Spinal cord (tissue), 9 donors: ENCODE measurements at regions not wholly inside any gene's neighbourhood (a gene's known extent, or its start where the extent isn't known, plus 50 kb on each side); places are given as distances from the start of the nearest gene placed in this dataset.

Source experiments
- DNase-seq, 6 donors: peaks; one replicate each; pipeline versions ENCODE4 v3.0.0 to v3.0.0-alpha.2; 2013 to 2015; ENCODE audit warnings: low spot score in 6 of 6, low read depth in 4 of 6
- H3K27ac ChIP-seq: one replicate; pipeline ENCODE4 v1.5.1; 2013; ENCODE audit warnings: low read depth, low read length, control low read depth
- H3K27me3 ChIP-seq: one replicate; pipeline ENCODE4 v1.6.1; 2013; ENCODE audit warnings: low read length; ENCODE audit not compliant: control insufficient read depth, insufficient read depth
- H3K36me3 ChIP-seq: one replicate; pipeline ENCODE4 v1.6.1; 2013; ENCODE audit warnings: low read length; ENCODE audit not compliant: control insufficient read depth, insufficient read depth
- H3K4me1 ChIP-seq: one replicate; pipeline ENCODE4 v1.6.1; 2013; ENCODE audit warnings: low read length; ENCODE audit not compliant: control insufficient read depth, insufficient read depth
- H3K4me3 ChIP-seq: one replicate; pipeline ENCODE4 v1.5.1; 2013; ENCODE audit warnings: low read depth, low read length, control low read depth
- H3K9me3 ChIP-seq: one replicate; pipeline ENCODE4 v1.6.1; 2013; ENCODE audit warnings: low read length; ENCODE audit not compliant: control insufficient read depth, insufficient read depth
- WGBS: methylation state at CpG from one replicate; pipeline ENCODE4 v1.1.5; 2013; ENCODE audit warnings: missing lambda C conversion rate; ENCODE audit not compliant: insufficient coverage; 5-methylcytosine and 5-hydroxymethylcytosine counted together
- donor health status: healthy.

DNA sequence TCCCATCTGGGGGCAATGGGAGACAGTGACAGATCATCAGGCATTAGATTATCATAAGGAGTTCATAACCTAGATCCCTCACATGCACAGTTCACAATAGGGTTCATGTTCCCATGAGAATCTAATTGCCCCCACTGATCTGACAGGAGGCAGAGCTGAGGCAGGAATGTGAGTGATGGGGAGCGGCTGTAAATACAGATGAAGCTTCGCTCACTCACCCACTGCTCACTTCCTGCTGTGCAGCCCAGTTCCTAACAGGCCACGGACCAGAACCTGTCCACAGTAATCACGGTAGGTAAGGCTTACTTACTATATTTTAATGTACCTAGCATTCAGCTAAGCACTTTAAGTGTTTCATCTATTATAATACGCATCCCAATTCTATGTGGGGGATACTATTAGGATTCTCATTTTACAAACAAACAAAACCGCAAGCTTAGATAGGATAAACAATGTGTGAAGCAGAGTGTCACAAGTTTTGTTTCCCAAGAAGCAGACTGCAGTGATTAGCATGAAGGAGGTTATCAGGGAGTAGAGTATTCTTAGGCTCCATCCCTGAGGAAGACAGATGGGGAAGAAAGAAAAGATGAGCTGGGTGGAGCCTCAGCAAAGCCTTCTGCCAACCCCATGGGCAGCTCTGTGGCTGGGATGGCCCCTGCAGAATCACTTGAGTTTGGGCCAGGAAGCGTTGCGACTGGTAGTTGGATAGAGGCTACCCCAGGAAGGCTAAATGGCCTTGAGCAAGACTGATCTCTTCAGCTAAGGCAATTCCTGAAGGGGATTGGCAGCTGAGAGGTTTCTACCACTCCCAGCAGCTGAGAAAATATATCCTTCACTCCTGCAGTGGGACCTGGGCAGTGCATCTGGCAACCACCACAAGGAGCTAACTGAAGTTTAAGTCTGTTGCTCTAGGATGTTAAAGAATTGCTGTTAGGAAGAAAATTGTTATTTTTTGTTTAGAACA lies 133.1 kb downstream of the MREG start:
- H3K9me3 ChIP-seq, result peaks cover 3% of the 10 kb centered on the region
- DNase-seq, result peak in 1 of 6 donors; percentile 47
- H3K27ac ChIP-seq, result peak overlapping the region; percentile 53
- H3K4me1 ChIP-seq, result no peaks in the 10 kb centered on the region
- no CpG with 5 or more reads among the region's 8 CpGs for WGBS
- no peaks in the 10 kb centered on the region for H3K36me3 ChIP-seq
- H3K27me3 ChIP-seq, result no peaks in the 10 kb centered on the region
- H3K4me3 ChIP-seq, result no peak overlapping the region

DNA sequence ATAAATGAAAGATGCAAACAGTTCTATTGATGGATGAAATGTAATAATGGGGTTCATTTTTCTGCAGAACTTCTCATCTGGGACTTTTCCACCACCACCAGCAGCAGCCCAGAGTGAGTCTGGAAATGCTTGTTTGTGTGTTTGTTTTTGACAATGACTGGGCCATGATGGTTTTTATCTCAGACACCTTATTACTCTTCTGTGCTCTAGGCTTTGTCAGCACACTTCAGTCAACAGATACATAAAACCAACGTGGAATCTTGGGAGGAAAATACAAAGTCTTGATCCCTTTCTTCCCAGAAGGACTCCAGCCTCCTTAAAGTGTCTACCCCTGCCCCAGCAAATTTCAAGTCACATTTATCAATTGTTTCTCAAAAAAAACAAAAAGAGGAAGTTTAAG lies 134.0 kb downstream of the MREG start:
- H3K4me1 ChIP-seq, result no peaks in the 10 kb centered on the region
- no peak for DNase-seq
- H3K27me3 ChIP-seq, result no peaks in the 10 kb centered on the region
- peaks cover 3% of the 10 kb centered on the region for H3K9me3 ChIP-seq
- no peak overlapping the region for H3K27ac ChIP-seq
- H3K36me3 ChIP-seq, result no peaks in the 10 kb centered on the region
- 86% methylated on average over 1 of the region's 1 CpG for WGBS
- H3K4me3 ChIP-seq, result no peak overlapping the region

DNA sequence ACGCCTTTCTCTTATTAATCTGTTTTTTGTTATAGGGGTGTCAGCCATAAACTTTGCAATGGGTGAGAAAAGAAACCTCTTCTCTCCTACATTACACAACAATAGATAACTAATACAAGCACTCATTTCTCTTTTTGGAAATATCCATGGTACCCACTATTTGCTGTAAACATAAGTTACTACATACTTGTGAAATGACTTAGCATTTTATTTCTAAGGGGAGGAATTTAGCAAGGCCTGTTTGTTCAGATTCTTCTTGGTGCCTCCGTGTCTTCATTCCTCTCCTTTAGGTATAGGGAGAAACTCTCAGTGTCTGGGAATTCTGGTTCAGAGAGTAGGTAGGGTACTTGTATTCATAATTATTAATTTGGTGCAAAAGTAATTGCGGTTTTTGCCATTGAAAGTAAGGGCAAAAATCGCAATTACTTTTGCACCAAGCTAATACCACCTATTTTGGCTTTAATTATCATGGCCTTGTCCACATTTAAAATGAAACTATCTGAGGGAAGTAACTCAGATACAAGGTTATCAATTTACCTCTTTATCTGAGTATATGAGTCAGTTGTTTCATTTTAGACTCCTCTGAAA lies 134.8 kb downstream of the MREG start:
- Histone ChIP-seq H3K27ac (no peak overlapping the region), H3K36me3 (no peaks in the 10 kb centered on the region), H3K4me1 (no peaks in the 10 kb centered on the region), H3K9me3 (peaks cover 3% of the 10 kb centered on the region), H3K27me3 (no peaks in the 10 kb centered on the region), H3K4me3 (no peak overlapping the region)
- no peak for DNase-seq
- 83% methylated on average over 1 of the region's 4 CpGs for WGBS

DNA sequence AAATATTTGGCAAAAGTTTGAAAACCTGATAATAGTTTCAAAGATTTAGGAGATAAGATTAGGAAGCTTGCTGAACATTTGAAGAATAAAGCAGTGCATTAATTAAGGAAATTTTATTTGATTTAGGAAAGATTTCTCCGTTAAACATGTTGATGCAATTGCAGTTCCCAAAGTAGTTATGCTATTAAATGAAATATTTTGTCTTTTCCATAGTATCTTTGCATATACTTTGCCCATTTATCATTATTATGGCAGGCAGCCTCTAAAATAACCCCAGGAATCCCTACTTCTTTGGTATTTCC lies 136.5 kb downstream of the MREG start:
- no peak for DNase-seq
- Histone ChIP-seq H3K4me3 (no peak overlapping the region), H3K4me1 (no peaks in the 10 kb centered on the region), H3K27ac (no peak overlapping the region), H3K36me3 (no peaks in the 10 kb centered on the region), H3K9me3 (peaks cover 3% of the 10 kb centered on the region), H3K27me3 (no peaks in the 10 kb centered on the region)
- WGBS, result no CpG with 5 or more reads among the region's 1 CpG

DNA sequence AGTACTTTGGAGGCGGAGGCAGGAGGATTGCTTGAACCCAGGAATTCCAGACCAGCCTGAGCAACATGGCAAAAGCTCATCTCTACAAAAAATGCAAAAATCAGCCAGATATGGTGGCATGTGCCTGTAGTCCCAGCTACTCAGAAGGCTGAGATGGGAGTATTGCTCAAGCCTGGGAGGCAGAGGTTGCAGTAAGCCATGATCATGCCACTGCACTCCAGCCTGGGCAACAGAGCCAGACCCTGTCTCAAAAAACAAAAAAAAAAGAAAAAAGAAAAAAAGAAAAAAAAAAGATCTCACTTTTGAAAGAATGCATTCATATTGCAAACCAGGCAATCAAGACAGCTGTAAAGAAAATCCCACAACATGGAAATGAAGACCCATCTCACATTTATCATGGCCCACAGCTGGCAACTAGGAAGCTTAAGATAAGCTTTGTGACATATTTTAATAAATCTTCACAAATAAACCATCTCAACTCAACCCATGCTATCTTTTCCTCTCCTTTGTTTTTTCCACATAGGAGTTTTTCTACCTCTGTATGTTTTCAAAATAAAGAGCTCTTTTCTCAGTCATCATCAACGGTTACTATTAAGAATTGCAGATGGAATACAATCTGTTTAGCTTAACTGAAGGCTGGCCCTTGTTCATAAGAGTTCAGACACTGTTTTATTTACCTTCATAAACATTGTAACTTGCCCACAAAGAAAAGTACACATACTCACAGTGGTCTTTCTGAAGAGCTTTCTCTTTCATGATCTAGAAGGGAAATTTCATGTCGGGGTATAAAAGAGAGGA lies 137.0 kb downstream of the MREG start:
- H3K27ac ChIP-seq, result no peak overlapping the region
- peaks cover 3% of the 10 kb centered on the region for H3K9me3 ChIP-seq
- H3K36me3 ChIP-seq, result no peaks in the 10 kb centered on the region
- no peaks in the 10 kb centered on the region for H3K4me1 ChIP-seq
- H3K4me3 ChIP-seq, result no peak overlapping the region
- no peaks in the 10 kb centered on the region for H3K27me3 ChIP-seq
- no peak for DNase-seq
- 83% methylated on average over 2 of the region's 3 CpGs for WGBS

DNA sequence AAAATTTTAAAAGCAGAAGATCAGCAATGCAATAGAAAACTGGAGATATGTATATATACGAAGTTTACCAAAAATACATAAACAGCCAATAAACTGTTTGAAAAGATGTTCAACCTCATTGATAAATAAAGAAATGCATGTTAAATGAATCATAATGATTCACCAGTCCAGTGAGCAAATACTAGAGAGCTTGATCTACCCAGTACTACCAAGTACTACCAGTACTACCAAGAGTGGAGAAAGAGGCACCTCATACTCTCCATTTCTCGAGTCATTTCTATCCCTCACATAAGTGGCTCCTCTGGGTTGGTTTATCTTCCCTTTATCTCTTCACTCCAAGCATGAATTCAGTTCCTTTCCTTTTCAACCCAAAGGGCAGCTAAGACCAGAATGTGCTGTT lies 138.9 kb downstream of the MREG start:
- no peak for DNase-seq
- WGBS, result 100% methylated on average over 1 of the region's 2 CpGs

DNA sequence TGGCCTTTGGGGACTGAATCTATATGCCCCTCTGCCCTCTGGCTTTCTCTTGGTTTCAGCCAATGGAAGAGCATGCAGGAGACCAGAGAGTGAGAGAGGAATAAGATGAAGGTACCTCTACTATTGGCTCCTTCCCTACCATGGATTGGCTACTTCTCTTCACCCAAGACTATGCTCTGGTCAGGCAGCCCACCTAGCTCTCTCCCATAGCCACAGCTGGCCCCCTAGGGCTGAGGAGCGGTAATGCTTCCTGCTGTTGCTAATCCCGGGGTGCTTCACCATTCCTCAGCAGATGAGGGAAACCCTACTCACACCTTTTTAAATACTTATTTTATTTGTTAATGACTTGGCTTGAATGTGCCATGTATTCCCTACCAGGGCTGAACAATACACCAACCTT lies 142.4 kb downstream of the MREG start:
- no peak for DNase-seq
- Histone ChIP-seq H3K4me1 (no peaks in the 10 kb centered on the region), H3K27ac (no peak overlapping the region), H3K27me3 (no peaks in the 10 kb centered on the region), H3K4me3 (no peak overlapping the region), H3K9me3 (no peaks in the 10 kb centered on the region), H3K36me3 (no peaks in the 10 kb centered on the region)
- WGBS, result no CpG with 5 or more reads among the region's 2 CpGs

More for the DNA sequence above, 138.9 kb downstream of the MREG start:
- Histone ChIP-seq H3K27ac (no peak overlapping the region), H3K27me3 (no peaks in the 10 kb centered on the region), H3K4me3 (no peak overlapping the region), H3K4me1 (no peaks in the 10 kb centered on the region), H3K36me3 (no peaks in the 10 kb centered on the region), H3K9me3 (peaks cover 3% of the 10 kb centered on the region)

DNA sequence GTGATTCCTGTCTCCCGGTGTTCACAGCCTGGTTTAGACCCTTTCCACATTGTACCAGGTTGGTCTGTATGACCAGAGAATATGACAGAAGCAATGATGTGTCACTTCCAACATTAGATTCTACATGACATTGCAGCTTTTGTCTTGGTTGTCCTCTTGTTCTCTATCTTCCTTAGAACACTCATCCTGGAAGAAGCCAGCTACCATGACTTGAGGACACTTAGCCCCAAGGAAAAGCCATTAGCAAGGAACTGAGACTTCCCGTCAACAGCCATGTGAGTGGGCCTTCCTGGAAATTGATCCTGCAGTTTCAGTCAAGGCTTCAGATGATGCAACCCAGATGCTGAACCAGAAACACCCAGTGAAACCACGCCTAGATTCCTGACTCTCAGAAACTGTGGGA lies 143.3 kb downstream of the MREG start:
- Histone ChIP-seq H3K4me1 (no peaks in the 10 kb centered on the region), H3K9me3 (no peaks in the 10 kb centered on the region), H3K27me3 (no peaks in the 10 kb centered on the region), H3K27ac (no peak overlapping the region), H3K36me3 (no peaks in the 10 kb centered on the region), H3K4me3 (no peak overlapping the region)
- 89% methylated on average over 1 of the region's 3 CpGs for WGBS
- no peak for DNase-seq

DNA sequence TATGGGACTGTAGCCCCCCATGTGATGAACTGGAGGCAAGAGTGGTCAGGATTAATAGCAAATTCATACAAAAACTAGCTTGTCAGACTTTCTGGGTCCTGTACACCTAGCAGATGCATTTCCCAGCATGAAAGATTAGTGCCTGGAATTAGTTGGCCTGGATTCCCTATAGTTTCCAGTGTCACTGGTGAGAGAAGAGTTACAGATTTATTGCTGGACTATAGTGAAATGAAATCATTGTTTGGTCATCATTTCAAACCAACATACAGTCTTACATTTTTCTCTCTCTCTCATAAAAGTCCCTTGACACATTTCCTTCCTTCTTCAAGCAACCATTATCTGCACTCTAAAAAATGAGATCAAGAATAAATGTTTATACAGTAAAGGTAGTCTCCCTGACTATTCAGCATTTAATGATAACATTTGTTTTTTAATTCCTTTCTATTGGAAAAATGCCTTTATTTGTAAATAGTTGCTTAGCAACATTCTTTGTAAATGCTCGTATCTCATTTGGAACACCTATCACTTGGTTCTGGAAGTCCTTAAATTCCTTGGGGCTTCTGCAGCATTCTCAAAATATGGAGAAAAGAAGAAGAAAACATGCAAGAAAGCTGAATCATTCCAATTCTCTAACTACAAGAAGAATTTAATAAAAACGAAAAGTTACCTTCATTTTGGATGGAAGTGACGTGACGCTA lies 144.4 kb downstream of the MREG start:
- DNase-seq, result no peak
- Histone ChIP-seq H3K27ac (no peak overlapping the region), H3K36me3 (no peaks in the 10 kb centered on the region), H3K4me3 (no peak overlapping the region), H3K9me3 (no peaks in the 10 kb centered on the region), H3K4me1 (no peaks in the 10 kb centered on the region), H3K27me3 (no peaks in the 10 kb centered on the region)
- WGBS, result 100% methylated on average over 2 of the region's 4 CpGs
